ENCODE measurements at regions not wholly inside any gene's neighbourhood (a gene's known extent, or its start where the extent isn't known, plus 50 kb on each side); places are given as distances from the start of the nearest gene placed in this dataset.

GRCh38 chr2:78896536-78896935 is 129.0 kb upstream of the REG3G start:
- TF ChIP-seq CTCF (IDR thresholded peaks at IDR 0.05) (no peak), POLR2A (IDR thresholded peaks at IDR 0.05) (no peak), POLR2AphosphoS5 (IDR thresholded peaks at IDR 0.05) (no peak)
